ENCODE measurements at regions not wholly inside any gene's neighbourhood (a gene's known extent, or its start where the extent isn't known, plus 50 kb on each side); places are given as distances from the start of the nearest gene placed in this dataset.

DNA sequence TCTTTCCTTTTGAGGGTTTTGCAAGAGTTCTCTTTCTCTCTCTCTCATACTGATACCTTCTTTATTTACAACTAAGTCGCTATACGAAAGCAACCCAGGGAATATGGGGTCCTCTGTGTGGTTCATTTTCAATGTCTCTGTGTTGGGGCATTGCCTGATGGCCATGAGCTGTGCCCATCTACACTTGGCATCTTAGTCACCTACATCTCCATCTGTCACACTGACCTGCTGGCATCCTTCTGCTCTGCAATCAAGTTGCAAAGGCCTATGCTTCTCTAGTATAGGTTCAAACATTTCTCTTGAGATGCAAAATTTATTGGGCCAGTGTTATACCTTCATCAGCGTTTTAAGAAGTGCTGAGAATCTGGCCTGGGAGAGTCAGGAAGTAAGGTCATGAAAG is 228.2 kb downstream of the MTRR start:
- TF ChIP-seq, protein P1, sequence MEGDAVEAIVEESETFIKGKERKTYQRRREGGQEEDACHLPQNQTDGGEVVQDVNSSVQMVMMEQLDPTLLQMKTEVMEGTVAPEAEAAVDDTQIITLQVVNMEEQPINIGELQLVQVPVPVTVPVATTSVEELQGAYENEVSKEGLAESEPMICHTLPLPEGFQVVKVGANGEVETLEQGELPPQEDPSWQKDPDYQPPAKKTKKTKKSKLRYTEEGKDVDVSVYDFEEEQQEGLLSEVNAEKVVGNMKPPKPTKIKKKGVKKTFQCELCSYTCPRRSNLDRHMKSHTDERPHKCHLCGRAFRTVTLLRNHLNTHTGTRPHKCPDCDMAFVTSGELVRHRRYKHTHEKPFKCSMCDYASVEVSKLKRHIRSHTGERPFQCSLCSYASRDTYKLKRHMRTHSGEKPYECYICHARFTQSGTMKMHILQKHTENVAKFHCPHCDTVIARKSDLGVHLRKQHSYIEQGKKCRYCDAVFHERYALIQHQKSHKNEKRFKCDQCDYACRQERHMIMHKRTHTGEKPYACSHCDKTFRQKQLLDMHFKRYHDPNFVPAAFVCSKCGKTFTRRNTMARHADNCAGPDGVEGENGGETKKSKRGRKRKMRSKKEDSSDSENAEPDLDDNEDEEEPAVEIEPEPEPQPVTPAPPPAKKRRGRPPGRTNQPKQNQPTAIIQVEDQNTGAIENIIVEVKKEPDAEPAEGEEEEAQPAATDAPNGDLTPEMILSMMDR (IDR thresholded peaks at IDR 0.05; ENCODE audit: low read depth, low read length), result no peak
- no peak for TF ChIP-seq EZH2phosphoT487 (IDR thresholded peaks at IDR 0.05; ENCODE audit: low read depth)
